ENCODE measurements at regions not wholly inside any gene's neighbourhood (a gene's known extent, or its start where the extent isn't known, plus 50 kb on each side); places are given as distances from the start of the nearest gene placed in this dataset.
"Not testable (repeated sequence)": the region's sequence is repeated elsewhere in the genome, so short reads cannot be mapped to it uniquely, and the experiment has no call there.

- not testable (repeated sequence) for DNase-seq (ENCODE audit: extremely low read depth, low read depth)
Observed at GRCh38 chr1:148285946-148286345, 133.9 kb upstream of the NBPF11 start.

- not testable (repeated sequence) for DNase-seq (ENCODE audit: extremely low read depth, low read depth)
Observed at GRCh38 chr1:148280831-148281572, 128.9 kb upstream of the NBPF11 start.

- peak; percentile 62 for DNase-seq (ENCODE audit: extremely low read depth, low read depth)
Observed at GRCh38 chr1:148279002-148279542, 127.0 kb upstream of the NBPF11 start.

- DNase-seq (ENCODE audit: extremely low read depth, low read depth), result peak; percentile 48
Observed at GRCh38 chr1:148277865-148278279, 125.8 kb upstream of the NBPF11 start.

- DNase-seq (ENCODE audit: extremely low read depth, low read depth), result not testable (repeated sequence)
Observed at GRCh38 chr1:148267066-148267465, 115.0 kb upstream of the NBPF11 start.

GRCh38 chr1:148264374-148265276 lies 112.5 kb upstream of the NBPF11 start:
- DNase-seq (ENCODE audit: extremely low read depth, low read depth), result peak; percentile 92

GRCh38 chr1:148263906-148264255 lies 111.8 kb upstream of the NBPF11 start:
- DNase-seq (ENCODE audit: extremely low read depth, low read depth), result no peak

- peak; percentile 99 for DNase-seq (ENCODE audit: extremely low read depth, low read depth)
Observed at GRCh38 chr1:148263128-148263905, 111.2 kb upstream of the NBPF11 start.

- not testable (repeated sequence) for DNase-seq (ENCODE audit: extremely low read depth, low read depth)
Observed at GRCh38 chr1:148261684-148262083, 109.6 kb upstream of the NBPF11 start.

GRCh38 chr1:148257886-148258285 lies 105.8 kb upstream of the NBPF11 start:
- not testable (repeated sequence) for DNase-seq (ENCODE audit: extremely low read depth, low read depth)

- peak; percentile 34 for DNase-seq (ENCODE audit: extremely low read depth, low read depth)
Observed at GRCh38 chr1:148254611-148255429, 102.7 kb upstream of the NBPF11 start.

GRCh38 chr1:148253808-148254207 lies 101.7 kb upstream of the NBPF11 start:
- not testable (repeated sequence) for DNase-seq (ENCODE audit: extremely low read depth, low read depth)

- DNase-seq (ENCODE audit: extremely low read depth, low read depth), result not testable (repeated sequence)
Observed at GRCh38 chr1:148248798-148249197, 96.7 kb upstream of the NBPF11 start.

- DNase-seq (ENCODE audit: extremely low read depth, low read depth), result not testable (repeated sequence)
Observed at GRCh38 chr1:148246258-148246861, 94.3 kb upstream of the NBPF11 start.

- DNase-seq (ENCODE audit: extremely low read depth, low read depth), result not testable (repeated sequence)
Observed at GRCh38 chr1:148245843-148246242, 93.8 kb upstream of the NBPF11 start.

- DNase-seq (ENCODE audit: extremely low read depth, low read depth), result not testable (repeated sequence)
Observed at GRCh38 chr1:148245443-148245842, 93.4 kb upstream of the NBPF11 start.

- not testable (repeated sequence) for DNase-seq (ENCODE audit: extremely low read depth, low read depth)
Observed at GRCh38 chr1:148233250-148233649, 81.2 kb upstream of the NBPF11 start.

GRCh38 chr1:148228846-148229245 lies 76.8 kb upstream of the NBPF11 start:
- not testable (repeated sequence) for DNase-seq (ENCODE audit: extremely low read depth, low read depth)

Measured in NCI-H460 (cell line).